UCSD-AML1 (cell line): ENCODE measurements at regions not wholly inside any gene's neighbourhood (a gene's known extent, or its start where the extent isn't known, plus 50 kb on each side); places are given as distances from the start of the nearest gene placed in this dataset.

Experiments
- DNase-seq: peaks from one replicate; lab custom pipeline; 2025; ENCODE audit not compliant: unreplicated experiment; lab: John Stamatoyannopoulos, UW

DNA sequence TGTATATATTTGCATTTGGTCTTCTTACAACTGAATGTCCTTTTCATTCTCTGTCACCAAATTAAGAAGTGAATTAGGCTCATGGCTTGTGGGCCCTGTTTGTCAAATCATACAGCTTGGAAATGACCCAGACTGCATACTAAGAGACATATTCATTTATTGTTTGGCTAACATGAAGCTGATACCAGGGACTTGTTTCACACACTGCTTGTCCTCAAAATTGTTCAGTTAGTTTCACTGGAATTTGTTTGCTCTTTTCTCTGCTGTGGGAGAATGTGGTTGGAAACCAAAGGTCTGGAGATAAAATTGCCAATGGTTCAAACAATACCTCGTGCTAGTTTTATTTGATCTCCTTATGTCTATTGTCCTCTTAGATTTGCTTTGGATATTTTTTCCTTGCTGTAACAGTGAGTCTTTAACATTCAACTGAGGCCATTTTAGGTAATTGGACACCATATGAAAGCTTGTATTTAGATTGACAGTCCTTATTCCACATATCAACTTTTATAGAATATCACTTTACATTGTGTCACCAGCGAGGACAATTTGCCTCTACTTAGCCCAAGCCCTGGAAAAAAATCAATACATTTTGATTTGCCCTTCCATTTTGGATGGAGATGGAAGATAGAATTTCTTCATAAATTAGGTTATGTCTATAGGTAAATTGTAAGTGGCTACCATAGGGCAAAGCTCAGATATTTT, 144.3 kb upstream of the MTAP start:
- DNase-seq: no peak

GRCh38 chr9:21660976-21661375, 141.5 kb upstream of the MTAP start:
- DNase-seq: no peak

DNA sequence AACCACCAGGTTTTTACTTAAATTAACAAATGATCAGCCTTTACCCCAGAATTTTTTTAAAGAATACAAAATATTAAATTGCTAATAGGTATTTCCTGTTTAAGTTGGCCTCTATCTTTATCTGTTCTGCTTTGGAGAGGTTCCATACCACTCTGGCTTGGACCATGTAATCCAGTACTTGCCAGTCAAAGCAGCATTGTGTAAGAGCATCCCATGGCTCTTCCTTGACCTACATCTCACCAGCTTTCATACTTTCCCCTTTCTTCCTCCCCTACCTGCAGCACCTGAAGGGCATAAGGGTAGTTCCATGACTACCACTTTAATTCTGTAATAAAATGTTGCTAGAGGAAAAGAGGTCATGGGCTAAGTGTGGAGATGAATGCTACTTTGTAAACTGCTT, 140.8 kb upstream of the MTAP start:
- DNase-seq: no peak

DNA sequence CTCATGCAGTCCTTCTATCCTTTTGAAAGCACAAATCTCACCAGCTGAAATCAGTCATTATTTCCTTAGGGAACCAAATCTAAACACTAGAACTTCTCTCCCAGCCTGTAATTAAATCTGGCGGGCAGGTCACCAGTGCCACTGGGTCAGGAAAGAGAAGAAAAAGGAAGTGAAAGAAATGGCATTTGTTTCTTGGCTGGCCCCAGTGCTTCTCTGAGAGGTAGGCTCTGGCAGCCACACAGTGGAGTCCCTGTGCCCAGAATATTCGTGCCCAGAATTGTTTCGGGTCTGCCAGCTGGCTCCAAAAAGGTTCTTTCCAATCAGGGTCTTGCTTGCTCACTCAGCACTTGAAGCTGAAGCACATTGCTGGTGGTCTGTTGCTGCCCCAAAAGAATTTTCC, 133.9 kb upstream of the MTAP start:
- no peak for DNase-seq

GRCh38 chr9:21669701-21670100, 132.7 kb upstream of the MTAP start:
- no peak for DNase-seq

DNA sequence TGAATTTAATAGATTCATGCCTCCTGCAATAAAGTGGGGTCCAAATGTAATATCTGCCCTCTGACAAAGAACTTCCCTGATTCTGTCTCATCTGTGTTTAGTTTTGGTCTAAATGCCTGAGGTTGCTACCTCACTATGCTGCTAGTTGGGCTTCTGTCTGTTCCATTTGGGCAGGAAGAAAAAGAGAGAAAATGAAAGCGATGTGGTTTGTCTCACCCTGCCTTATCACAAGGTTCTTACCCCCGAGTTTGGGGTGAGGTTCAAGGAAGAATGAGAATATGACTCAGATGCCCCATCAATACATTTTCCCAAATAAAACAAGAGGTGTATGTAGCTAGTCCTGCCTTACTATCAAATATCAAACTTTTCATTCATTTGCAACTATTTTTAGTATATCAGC, 132.1 kb upstream of the MTAP start:
- no peak for DNase-seq

DNA sequence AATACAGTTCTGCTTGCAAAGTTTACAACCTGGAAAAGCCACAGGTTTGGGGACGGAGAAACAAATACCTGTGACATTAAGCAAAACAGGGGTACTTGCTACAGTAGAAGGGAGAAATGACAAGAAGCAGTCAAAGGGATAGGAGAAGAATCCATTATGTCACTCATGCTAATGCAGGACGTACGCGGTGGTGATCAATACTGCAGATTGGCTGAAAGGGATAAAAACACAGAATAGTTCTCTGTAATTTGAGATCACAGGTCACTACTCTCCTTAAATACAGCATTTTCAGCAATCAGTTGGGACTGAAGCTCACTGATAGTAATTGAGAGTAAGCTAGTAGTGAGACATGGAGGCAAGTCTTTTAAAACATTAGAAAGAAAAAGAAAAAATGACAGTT, 130.3 kb upstream of the MTAP start:
- DNase-seq: no peak

- DNase-seq: no peak
Measured at GRCh38 chr9:21672761-21673160, 129.7 kb upstream of the MTAP start.

DNA sequence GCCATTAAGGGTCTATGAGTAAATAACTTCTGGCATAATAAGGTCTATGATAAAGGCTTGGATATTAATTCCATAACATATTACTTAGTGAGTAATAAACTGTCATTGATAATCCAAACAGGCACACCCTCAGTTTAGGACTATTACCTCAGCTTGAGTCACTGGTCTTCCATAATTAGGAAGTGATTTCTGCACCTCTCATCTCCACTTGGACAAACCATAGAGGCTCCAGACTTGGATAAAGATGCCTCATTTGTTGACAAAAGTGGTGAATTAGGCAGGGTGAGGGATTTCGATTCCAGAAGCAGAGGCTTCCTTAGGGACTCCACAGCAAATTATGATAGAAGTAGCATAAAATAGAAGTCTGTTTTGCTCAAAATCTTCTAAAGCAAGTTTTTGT, 127.5 kb upstream of the MTAP start:
- DNase-seq: no peak

DNA sequence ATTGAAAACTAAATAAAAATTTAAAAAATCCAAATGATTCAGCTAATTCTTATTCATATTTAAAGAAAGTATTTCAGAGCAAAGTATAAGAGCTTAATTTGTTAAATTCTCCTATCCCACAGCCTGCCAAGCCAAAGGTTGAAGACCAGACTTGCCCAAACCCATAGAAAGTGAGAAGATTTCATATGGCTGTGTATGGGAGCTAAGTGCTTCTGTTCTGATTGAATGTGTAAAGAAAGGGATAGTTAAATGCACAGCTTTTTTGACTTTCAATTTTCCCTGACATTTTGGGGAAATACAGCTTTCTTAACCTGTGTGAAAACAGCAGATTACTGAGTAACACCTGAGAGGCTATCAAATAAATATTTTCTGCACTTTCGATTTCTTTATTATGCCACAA, 125.0 kb upstream of the MTAP start:
- no peak for DNase-seq

- no peak for DNase-seq
Measured at GRCh38 chr9:21677834-21678233, 124.6 kb upstream of the MTAP start.

GRCh38 chr9:21679432-21679831, 123.0 kb upstream of the MTAP start:
- DNase-seq: no peak

DNA sequence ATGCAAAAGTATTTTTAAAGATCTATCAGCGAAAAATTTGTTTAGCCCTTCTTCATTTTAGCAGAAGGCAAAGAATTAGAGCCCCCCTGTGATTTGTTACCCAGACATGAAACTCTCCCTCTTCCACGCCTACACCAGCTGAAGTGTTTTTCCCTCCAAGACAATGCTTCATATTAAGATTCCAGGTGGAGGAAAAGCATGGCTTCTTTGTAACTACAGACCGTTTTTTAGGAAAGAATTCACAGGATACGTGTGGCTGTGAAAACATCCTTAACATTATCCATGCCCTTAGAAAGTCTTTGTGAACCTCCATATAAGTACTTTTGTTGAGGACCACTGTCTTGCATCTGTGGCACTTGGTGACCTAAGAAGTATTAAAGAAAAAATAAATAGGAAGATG, 121.8 kb upstream of the MTAP start:
- no peak for DNase-seq

- DNase-seq: no peak
Measured at GRCh38 chr9:21681641-21682040, 120.8 kb upstream of the MTAP start.

DNA sequence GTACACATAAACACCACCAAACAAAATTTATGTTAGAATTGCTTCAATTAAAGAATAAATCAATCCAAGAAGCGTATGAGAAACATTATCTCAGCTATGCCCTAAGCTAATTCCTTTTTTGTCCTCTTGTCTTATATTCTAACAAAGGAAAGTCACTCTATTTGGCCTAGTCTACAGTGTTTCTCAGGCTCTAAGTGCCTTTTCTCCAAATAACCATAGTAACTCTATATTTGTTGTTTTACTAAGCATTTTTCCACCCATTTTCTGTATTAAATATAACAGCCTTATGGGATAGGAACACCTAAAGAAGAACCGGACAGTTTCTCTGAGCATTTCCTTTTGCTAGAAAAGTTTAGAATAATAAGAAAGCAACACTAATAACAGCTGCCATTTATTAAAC, 120.1 kb upstream of the MTAP start:
- DNase-seq: no peak

- DNase-seq: no peak
Measured at GRCh38 chr9:21682981-21683380, 119.5 kb upstream of the MTAP start.

GRCh38 chr9:21683484-21684175, 118.8 kb upstream of the MTAP start:
- DNase-seq: no peak

- no peak for DNase-seq
Measured at GRCh38 chr9:21684231-21684630, 118.2 kb upstream of the MTAP start.

GRCh38 chr9:21684831-21685362, 117.5 kb upstream of the MTAP start:
- no peak for DNase-seq

- DNase-seq: no peak
Measured at GRCh38 chr9:21685502-21685901, 116.9 kb upstream of the MTAP start.

DNA sequence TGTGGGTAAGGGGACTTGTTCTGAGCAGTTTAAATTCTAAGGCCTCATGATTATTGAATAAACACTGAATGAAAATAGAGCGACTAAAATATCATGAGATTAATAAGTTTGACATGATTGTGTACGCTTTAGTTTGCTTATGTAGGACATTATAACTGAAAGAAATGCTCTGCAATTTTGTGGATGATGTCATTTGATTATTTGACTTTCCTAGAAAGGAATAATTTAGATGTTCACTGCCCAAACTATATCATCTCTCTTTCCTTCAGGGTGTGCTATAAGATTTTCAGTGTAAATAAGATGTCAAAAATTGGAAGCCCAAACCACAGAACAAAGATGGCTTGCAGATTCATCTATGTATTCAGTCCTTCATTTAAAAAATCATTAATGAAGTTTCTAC, 115.7 kb upstream of the MTAP start:
- no peak for DNase-seq

- no peak for DNase-seq
Measured at GRCh38 chr9:21687351-21687750, 115.1 kb upstream of the MTAP start.
